Esophagus squamous epithelium (tissue), 5 donors: ENCODE measurements at regions not wholly inside any gene's neighbourhood (a gene's known extent, or its start where the extent isn't known, plus 50 kb on each side); places are given as distances from the start of the nearest gene placed in this dataset.

Experiments used
- DNase-seq: peaks from one replicate; lab custom pipeline; 2025; lab: John Stamatoyannopoulos, UW
- H3K27ac ChIP-seq, 4 donors: fragments of 200-600 bp; sonication (generic); one replicate each; pipeline ENCODE4 v1.5.1; 2016 to 2019; ENCODE audit warnings: mild to moderate bottlenecking in 1 of 4
- H3K27me3 ChIP-seq, 4 donors: fragments of 200-600 bp; sonication (generic); 1 replicate in 3 of 4; 2 replicates in 1 of 4; pipeline versions ENCODE4 v1.5.1 to v1.6.0; 2017 to 2021; ENCODE audit warnings: antibody characterized with exemption in 1 of 4
- H3K36me3 ChIP-seq, 3 donors: fragments of 200-600 bp; sonication (generic); one replicate each; pipeline ENCODE4 v1.5.1; 2016 to 2019
- H3K4me1 ChIP-seq, 3 donors: fragments of 200-600 bp; sonication (generic); one replicate each; pipeline ENCODE4 v1.5.1; 2017 to 2019
- H3K4me3 ChIP-seq, 4 donors: fragments of 200-600 bp; sonication (generic); 1 replicate in 3 of 4; 2 replicates in 1 of 4; pipeline ENCODE4 v1.5.1; 2016 to 2019; ENCODE audit warnings: mild to moderate bottlenecking in 2 of 4, moderate library complexity in 1 of 4
- H3K9me3 ChIP-seq, 3 donors: fragments of 200-600 bp; sonication (generic); one replicate each; pipeline ENCODE4 v1.5.1; 2016 to 2019
- POLR2A ChIP-seq, 4 donors: fragments of 450-650 bp; IDR thresholded peaks; one replicate each; pipeline ENCODE4 v1.6.1; 2017; ENCODE audit warnings: antibody characterized with exemption in 4 of 4, mild to moderate bottlenecking in 4 of 4, moderate library complexity in 3 of 4
- WGBS, 2 donors: methylation state at CpG; one replicate each; pipeline ENCODE4 v1.1.5; 2018; 5-methylcytosine and 5-hydroxymethylcytosine counted together
- intact Hi-C: fragments of 100-400 bp; cut with DNase I; formaldehyde crosslinking; loops from one replicate; pipeline ENCODE4 v1.15.0; 2022
- TF ChIP-seq, protein P1 (sequence below), 6 experiments: fragments of 450-650 bp in 4 of 6; fragments of 200-600 bp in 2 of 6; sonication (generic) in 2 of 6; IDR thresholded peaks; one replicate each; pipeline ENCODE4 v1.5.1; 2016 to 2019; ENCODE audit warnings: antibody characterized with exemption in 6 of 6, mild to moderate bottlenecking in 4 of 6, moderate library complexity in 4 of 6
- donor health status: DM: yes; HTN: yes; CAD: no.

GRCh38 chr15:69538379-69538778 lies 85.8 kb downstream of the RPLP1 start:
- TF ChIP-seq POLR2A (IDR thresholded peaks at IDR 0.05), result no peak
- Histone ChIP-seq H3K9me3 (no peaks in the 10 kb centered on the region), H3K4me3 (no peak overlapping the region), H3K27me3 (peaks cover 0 to 24% (median 0%) of the 10 kb centered on the region in 4 donors), H3K27ac (no peak overlapping the region), H3K36me3 (no peaks in the 10 kb centered on the region), H3K4me1 (no peaks in the 10 kb centered on the region)
- 80 to 94% methylated on average over 3 to 4 of the region's 5 CpGs for WGBS, 2 donors
- DNase-seq, result no peak
- intact Hi-C loops, result no loop called here

DNA sequence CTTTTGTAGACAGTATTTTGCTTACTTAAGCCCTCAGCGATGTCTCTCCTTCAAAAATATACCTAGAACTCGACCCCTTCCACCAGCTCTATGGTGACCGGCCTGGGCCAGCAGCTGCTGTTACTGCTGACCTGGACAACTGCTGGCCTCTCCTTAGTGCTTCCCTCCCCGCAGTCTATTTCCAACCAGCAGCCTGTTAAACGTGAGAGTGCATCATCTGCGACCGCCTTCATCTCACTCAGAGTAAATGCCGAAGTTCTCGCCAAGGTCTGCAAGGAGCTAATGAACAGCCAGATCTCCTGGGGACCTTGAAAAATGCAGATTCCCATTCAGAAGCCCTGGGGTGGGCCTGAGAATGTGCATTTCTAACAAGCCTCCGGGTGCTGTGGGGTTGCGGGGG lies 86.7 kb downstream of the RPLP1 start:
- Histone ChIP-seq H3K27me3 (peaks cover 0 to 26% (median 0%) of the 10 kb centered on the region in 4 donors), H3K4me1 (no peaks in the 10 kb centered on the region), H3K27ac (no peak overlapping the region), H3K4me3 (no peak overlapping the region), H3K9me3 (no peaks in the 10 kb centered on the region), H3K36me3 (no peaks in the 10 kb centered on the region)
- no peak for TF ChIP-seq POLR2A (IDR thresholded peaks at IDR 0.05)
- WGBS, 2 donors, result 83 to 85% methylated on average over 9 of the region's 11 CpGs
- intact Hi-C loops, result no loop called here
- DNase-seq, result no peak

- intact Hi-C loops, result no loop called here
- Histone ChIP-seq H3K4me1 (no peaks in the 10 kb centered on the region), H3K27ac (no peak overlapping the region), H3K36me3 (no peaks in the 10 kb centered on the region), H3K9me3 (no peaks in the 10 kb centered on the region), H3K4me3 (no peak overlapping the region), H3K27me3 (peaks cover 0 to 33% (median 0%) of the 10 kb centered on the region in 4 donors)
- TF ChIP-seq, protein P1, sequence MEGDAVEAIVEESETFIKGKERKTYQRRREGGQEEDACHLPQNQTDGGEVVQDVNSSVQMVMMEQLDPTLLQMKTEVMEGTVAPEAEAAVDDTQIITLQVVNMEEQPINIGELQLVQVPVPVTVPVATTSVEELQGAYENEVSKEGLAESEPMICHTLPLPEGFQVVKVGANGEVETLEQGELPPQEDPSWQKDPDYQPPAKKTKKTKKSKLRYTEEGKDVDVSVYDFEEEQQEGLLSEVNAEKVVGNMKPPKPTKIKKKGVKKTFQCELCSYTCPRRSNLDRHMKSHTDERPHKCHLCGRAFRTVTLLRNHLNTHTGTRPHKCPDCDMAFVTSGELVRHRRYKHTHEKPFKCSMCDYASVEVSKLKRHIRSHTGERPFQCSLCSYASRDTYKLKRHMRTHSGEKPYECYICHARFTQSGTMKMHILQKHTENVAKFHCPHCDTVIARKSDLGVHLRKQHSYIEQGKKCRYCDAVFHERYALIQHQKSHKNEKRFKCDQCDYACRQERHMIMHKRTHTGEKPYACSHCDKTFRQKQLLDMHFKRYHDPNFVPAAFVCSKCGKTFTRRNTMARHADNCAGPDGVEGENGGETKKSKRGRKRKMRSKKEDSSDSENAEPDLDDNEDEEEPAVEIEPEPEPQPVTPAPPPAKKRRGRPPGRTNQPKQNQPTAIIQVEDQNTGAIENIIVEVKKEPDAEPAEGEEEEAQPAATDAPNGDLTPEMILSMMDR (IDR thresholded peaks at IDR 0.05), result no peak
- no peak for TF ChIP-seq POLR2A (IDR thresholded peaks at IDR 0.05)
- WGBS, 2 donors, result 65 to 70% methylated on average over 4 to 8 of the region's 9 CpGs
- no peak for DNase-seq
Observed at GRCh38 chr15:69540622-69541021, 88.0 kb downstream of the RPLP1 start.

DNA sequence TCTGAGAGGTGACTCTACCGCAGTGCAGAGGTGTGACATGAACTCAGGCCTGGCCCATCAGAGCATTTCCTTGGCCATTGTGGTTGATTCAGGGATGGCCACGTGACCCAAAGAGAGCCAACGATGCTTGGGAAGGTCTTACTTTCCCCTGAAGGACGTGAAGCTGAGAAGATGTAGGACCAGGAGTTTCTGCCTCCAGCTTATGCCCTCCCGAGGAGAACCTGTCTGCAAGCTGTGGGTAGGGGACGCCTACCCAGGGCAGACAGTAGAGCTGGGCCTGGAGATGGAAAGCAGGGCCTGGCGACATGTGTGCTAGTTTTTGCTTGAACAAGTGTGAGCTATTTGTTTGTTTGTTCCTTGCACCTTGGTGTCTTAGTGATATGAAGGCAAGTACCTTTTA lies 89.4 kb downstream of the RPLP1 start:
- intact Hi-C loops, result no loop called here
- TF ChIP-seq, protein P1 (IDR thresholded peaks at IDR 0.05), result no peak
- no peak for TF ChIP-seq POLR2A (IDR thresholded peaks at IDR 0.05)
- H3K27ac ChIP-seq, result no peak overlapping the region
- 80% methylated on average over 5 of the region's 7 CpGs; no CpG with 5 or more reads in 1 of the 2 donors for WGBS, 2 donors
- no peak for DNase-seq
- peaks cover 0 to 33% (median 0%) of the 10 kb centered on the region in 4 donors for H3K27me3 ChIP-seq
- H3K9me3 ChIP-seq, result no peaks in the 10 kb centered on the region
- H3K4me3 ChIP-seq, result no peak overlapping the region
- no peaks in the 10 kb centered on the region for H3K4me1 ChIP-seq
- no peaks in the 10 kb centered on the region for H3K36me3 ChIP-seq

DNA sequence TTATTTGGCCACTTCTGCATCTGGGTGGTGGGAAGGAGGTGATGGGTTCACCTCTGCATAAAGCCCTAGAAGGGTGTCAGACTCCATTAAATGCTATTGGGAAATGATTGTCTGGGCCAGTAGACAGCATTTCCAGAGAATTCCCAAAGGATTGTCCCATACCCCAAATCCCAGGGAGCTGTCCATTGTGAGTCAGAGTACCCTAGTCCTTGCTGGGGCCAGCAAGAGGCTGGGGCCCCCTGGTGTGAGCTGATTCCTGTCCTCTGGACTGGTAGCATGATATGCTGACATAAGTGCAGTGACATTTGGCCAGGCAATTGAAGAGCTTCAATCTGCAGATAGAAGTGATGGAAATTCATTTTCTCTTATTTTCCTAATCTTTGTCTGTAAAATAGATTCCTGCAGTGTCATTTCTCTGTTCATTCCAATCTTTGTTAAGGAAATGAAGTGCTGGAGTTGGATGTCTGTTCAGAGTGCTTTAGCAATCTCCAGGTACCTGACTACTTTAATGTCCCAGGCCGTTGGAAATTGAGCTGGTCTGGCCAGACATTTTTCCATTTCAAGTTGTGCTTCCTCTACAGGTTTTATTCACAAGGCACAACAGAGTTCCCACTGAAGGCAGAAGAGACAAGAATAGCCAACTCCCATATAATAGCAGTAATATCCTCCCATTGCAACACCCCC lies 91.2 kb downstream of the RPLP1 start:
- Histone ChIP-seq H3K4me3 (no peak overlapping the region), H3K27me3 (peaks cover 0 to 49% (median 0%) of the 10 kb centered on the region in 4 donors), H3K9me3 (no peaks in the 10 kb centered on the region), H3K27ac (no peak overlapping the region), H3K4me1 (no peaks in the 10 kb centered on the region), H3K36me3 (no peaks in the 10 kb centered on the region)
- no peak for DNase-seq
- TF ChIP-seq, protein P1 (IDR thresholded peaks at IDR 0.05), result no peak
- TF ChIP-seq POLR2A (IDR thresholded peaks at IDR 0.05), result no peak
- WGBS, 2 donors, result 50 to 67% methylated on average over 1 of the region's 1 CpG
- intact Hi-C loops, result no loop called here

GRCh38 chr15:69544365-69545113 lies 91.9 kb downstream of the RPLP1 start:
- no peak overlapping the region for H3K27ac ChIP-seq
- no peaks in the 10 kb centered on the region for H3K9me3 ChIP-seq
- no peak for TF ChIP-seq POLR2A (IDR thresholded peaks at IDR 0.05)
- TF ChIP-seq, protein P1 (IDR thresholded peaks at IDR 0.05), result no peak
- no peaks in the 10 kb centered on the region for H3K36me3 ChIP-seq
- intact Hi-C loops, result no loop called here
- H3K4me1 ChIP-seq, result no peaks in the 10 kb centered on the region
- WGBS, 2 donors, result 72 to 93% methylated on average over 3 to 6 of the region's 6 CpGs
- no peak for DNase-seq
- H3K27me3 ChIP-seq, result peaks cover 0 to 56% (median 0%) of the 10 kb centered on the region in 4 donors
- no peak overlapping the region for H3K4me3 ChIP-seq
